HG02884 (cell line): ENCODE measurements at regions not wholly inside any gene's neighbourhood (a gene's known extent, or its start where the extent isn't known, plus 50 kb on each side); places are given as distances from the start of the nearest gene placed in this dataset.

Experiments used
- ATAC-seq: cut with Tn5 transposase; IDR thresholded peaks from one replicate; pipeline ENCODE4 v1.9.1; 2021; ENCODE audit warnings: mild to moderate bottlenecking, moderate library complexity; ENCODE audit not compliant: unreplicated experiment

- no peak for ATAC-seq
These were observed 994.2 kb upstream of the TENM3 start for GRCh38 chr4:181249031-181249430.

GRCh38 chr4:181254771-181255170, 988.4 kb upstream of the TENM3 start:
- ATAC-seq = no peak

GRCh38 chr4:181258569-181258968, 984.6 kb upstream of the TENM3 start:
- ATAC-seq = no peak

GRCh38 chr4:181259081-181259709, 984.0 kb upstream of the TENM3 start:
- ATAC-seq = no peak

- ATAC-seq = no peak
These were observed 981.9 kb upstream of the TENM3 start for GRCh38 chr4:181261279-181261678.

GRCh38 chr4:181264893-181265292, 978.3 kb upstream of the TENM3 start:
- no peak for ATAC-seq

- no peak for ATAC-seq
These were observed 977.8 kb upstream of the TENM3 start for GRCh38 chr4:181265370-181265769.

GRCh38 chr4:181271116-181271640, 972.0 kb upstream of the TENM3 start:
- ATAC-seq = no peak

GRCh38 chr4:181272422-181272821, 970.8 kb upstream of the TENM3 start:
- ATAC-seq = no peak

GRCh38 chr4:181278941-181279340, 964.3 kb upstream of the TENM3 start:
- ATAC-seq = no peak

GRCh38 chr4:181281451-181281850, 961.8 kb upstream of the TENM3 start:
- no peak for ATAC-seq

- no peak for ATAC-seq
These were observed 954.0 kb upstream of the TENM3 start for GRCh38 chr4:181289198-181289597.

- no peak for ATAC-seq
These were observed 951.6 kb upstream of the TENM3 start for GRCh38 chr4:181291615-181292014.

- ATAC-seq = no peak
These were observed 950.2 kb upstream of the TENM3 start for GRCh38 chr4:181293014-181293413.

GRCh38 chr4:181293541-181293940, 949.7 kb upstream of the TENM3 start:
- no peak for ATAC-seq

- no peak for ATAC-seq
These were observed 948.8 kb upstream of the TENM3 start for GRCh38 chr4:181294421-181294820.

GRCh38 chr4:181301735-181302710, 941.2 kb upstream of the TENM3 start:
- ATAC-seq = peak; percentile 95

- ATAC-seq = no peak
These were observed 935.4 kb upstream of the TENM3 start for GRCh38 chr4:181307824-181308223.

- no peak for ATAC-seq
These were observed 934.5 kb upstream of the TENM3 start for GRCh38 chr4:181308476-181309312.

GRCh38 chr4:181312066-181312465, 931.1 kb upstream of the TENM3 start:
- ATAC-seq = no peak

- no peak for ATAC-seq
These were observed 923.6 kb upstream of the TENM3 start for GRCh38 chr4:181319629-181320028.
